ENCODE measurements at regions not wholly inside any gene's neighbourhood (a gene's known extent, or its start where the extent isn't known, plus 50 kb on each side); places are given as distances from the start of the nearest gene placed in this dataset.

- ChIA-PET POLR2A (no interaction called here), CTCF (no interaction called here)
- H3K4me3 ChIP-seq (ENCODE audit: low read depth, low read length), result no peak overlapping the region
- no peak for DNase-seq (ENCODE audit: low read depth, low spot score)
- TF ChIP-seq, protein P1, sequence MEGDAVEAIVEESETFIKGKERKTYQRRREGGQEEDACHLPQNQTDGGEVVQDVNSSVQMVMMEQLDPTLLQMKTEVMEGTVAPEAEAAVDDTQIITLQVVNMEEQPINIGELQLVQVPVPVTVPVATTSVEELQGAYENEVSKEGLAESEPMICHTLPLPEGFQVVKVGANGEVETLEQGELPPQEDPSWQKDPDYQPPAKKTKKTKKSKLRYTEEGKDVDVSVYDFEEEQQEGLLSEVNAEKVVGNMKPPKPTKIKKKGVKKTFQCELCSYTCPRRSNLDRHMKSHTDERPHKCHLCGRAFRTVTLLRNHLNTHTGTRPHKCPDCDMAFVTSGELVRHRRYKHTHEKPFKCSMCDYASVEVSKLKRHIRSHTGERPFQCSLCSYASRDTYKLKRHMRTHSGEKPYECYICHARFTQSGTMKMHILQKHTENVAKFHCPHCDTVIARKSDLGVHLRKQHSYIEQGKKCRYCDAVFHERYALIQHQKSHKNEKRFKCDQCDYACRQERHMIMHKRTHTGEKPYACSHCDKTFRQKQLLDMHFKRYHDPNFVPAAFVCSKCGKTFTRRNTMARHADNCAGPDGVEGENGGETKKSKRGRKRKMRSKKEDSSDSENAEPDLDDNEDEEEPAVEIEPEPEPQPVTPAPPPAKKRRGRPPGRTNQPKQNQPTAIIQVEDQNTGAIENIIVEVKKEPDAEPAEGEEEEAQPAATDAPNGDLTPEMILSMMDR (IDR thresholded peaks at IDR 0.05; ENCODE audit: insufficient read depth, low read length, missing control alignments), result no peak
These were observed 212.4 kb upstream of the GLI3 start for GRCh38 chr7:42449431-42449830.

DNA sequence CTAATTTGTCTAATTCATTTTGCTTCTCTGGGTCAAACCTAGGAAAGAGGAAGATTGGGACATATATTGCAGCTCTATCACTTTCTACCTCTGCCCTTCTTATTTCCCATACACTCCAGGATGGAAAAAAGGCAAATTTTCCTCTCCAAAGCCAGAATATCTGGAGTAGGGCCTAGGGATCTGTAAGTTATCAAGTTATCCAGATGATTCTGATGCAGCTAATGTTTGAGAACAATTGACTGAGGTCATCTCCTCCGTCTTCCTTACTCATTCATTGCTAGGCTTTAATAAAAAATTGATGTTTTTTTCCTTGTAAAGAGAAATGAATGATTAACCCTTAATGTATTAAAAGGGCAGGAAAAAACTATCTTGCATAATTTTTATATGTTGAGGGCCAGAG lies 211.9 kb upstream of the GLI3 start:
- TF ChIP-seq, protein P1 (IDR thresholded peaks at IDR 0.05; ENCODE audit: insufficient read depth, low read length, missing control alignments), result no peak
- no peak for DNase-seq (ENCODE audit: low read depth, low spot score)
- POLR2A ChIA-PET, result no interaction called here
- CTCF ChIA-PET, result no interaction called here
- no peak overlapping the region for H3K4me3 ChIP-seq (ENCODE audit: low read depth, low read length)

- ChIA-PET POLR2A (no interaction called here), CTCF (no interaction called here)
- TF ChIP-seq, protein P1 (IDR thresholded peaks at IDR 0.05; ENCODE audit: insufficient read depth, low read length, missing control alignments), result no peak
- H3K4me3 ChIP-seq (ENCODE audit: low read depth, low read length), result no peak overlapping the region
- DNase-seq (ENCODE audit: low read depth, low spot score), result no peak
These were observed 208.7 kb upstream of the GLI3 start for GRCh38 chr7:42445691-42446090.

DNA sequence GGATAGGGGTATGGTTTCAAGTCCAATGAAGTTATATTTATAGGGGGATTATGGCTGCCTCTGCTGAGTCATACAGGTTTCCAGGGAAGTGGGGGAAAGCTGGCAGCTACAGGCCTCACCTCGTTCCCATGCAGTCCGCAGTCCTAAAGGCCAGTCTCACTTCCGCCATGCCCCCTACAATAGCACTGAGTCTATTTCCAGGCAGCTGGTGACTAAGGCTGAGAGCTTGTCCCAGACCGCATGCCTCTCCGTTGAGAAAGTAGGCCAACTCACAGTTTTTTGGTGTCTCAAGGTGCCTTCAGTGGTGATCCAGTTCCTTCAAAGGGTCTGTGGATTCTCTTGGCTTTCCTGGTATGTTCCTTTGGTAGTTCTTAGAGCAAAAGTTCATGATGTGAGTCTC lies 203.9 kb upstream of the GLI3 start:
- CTCF ChIA-PET, result no interaction called here
- TF ChIP-seq, protein P1 (IDR thresholded peaks at IDR 0.05; ENCODE audit: insufficient read depth, low read length, missing control alignments), result no peak
- POLR2A ChIA-PET, result no interaction called here
- H3K4me3 ChIP-seq (ENCODE audit: low read depth, low read length), result no peak overlapping the region
- no peak for DNase-seq (ENCODE audit: low read depth, low spot score)

DNA sequence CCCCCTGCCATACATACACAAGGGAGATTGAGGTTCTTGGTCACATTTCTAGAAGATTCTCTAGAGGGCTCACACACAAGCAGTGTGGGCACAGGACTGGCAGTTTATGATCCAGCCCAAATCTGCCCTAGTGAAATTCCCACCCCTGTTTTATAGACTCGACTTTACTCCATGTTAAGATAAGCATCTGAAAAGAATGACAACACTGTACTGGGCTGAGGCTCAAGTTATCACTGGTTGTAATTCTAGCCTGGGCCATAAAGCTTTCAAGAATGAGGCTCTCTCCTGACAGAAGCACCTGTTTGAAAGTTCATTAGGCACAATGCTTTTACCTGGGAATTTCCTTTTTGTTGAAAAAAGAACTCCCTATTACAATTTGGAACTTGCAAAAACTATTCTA lies 195.6 kb upstream of the GLI3 start:
- DNase-seq (ENCODE audit: low read depth, low spot score), result no peak
- TF ChIP-seq, protein P1 (IDR thresholded peaks at IDR 0.05; ENCODE audit: insufficient read depth, low read length, missing control alignments), result no peak
- ChIA-PET CTCF (no interaction called here), POLR2A (no interaction called here)
- H3K4me3 ChIP-seq (ENCODE audit: low read depth, low read length), result no peak overlapping the region

- CTCF ChIA-PET, result no interaction called here
- TF ChIP-seq, protein P1 (IDR thresholded peaks at IDR 0.05; ENCODE audit: insufficient read depth, low read length, missing control alignments), result no peak
- POLR2A ChIA-PET, result no interaction called here
- DNase-seq (ENCODE audit: low read depth, low spot score), result no peak
- H3K4me3 ChIP-seq (ENCODE audit: low read depth, low read length), result no peak overlapping the region
These were observed 194.9 kb upstream of the GLI3 start for GRCh38 chr7:42431873-42432272.
